GM12865 (cell line): ENCODE measurements at regions not wholly inside any gene's neighbourhood (a gene's known extent, or its start where the extent isn't known, plus 50 kb on each side); places are given as distances from the start of the nearest gene placed in this dataset.
A peak's percentile ranks its signal among the peaks of the same experiment; 100 is the strongest.

ENCODE experiments used
- DNase-seq: peaks from one replicate; pipeline ENCODE4 v3.0.0; 2010; ENCODE audit warnings: low read depth
- H3K4me3 ChIP-seq: 2 replicates; pipeline ENCODE4 v1.5.1; 2011; ENCODE audit warnings: mild to moderate bottlenecking, low read depth, low read length, control low read depth
- CTCF ChIP-seq: IDR thresholded peaks from 2 replicates; pipeline ENCODE4 v1.5.1; 2011; ENCODE audit warnings: low read length, control low read depth, low read depth, inconsistent platforms; ENCODE audit not compliant: insufficient read depth; ENCODE audit errors: missing control alignments

GRCh38 chr4:11548597-11549082 lies 119.9 kb upstream of the HS3ST1 start:
- TF ChIP-seq CTCF = no peak
- DNase-seq = peak; percentile 66
- no peak overlapping the region for H3K4me3 ChIP-seq

- no peak for DNase-seq
- TF ChIP-seq CTCF = no peak
- H3K4me3 ChIP-seq = no peak overlapping the region
Measured at GRCh38 chr4:11546391-11547175, 117.9 kb upstream of the HS3ST1 start.

GRCh38 chr4:11545651-11546050 lies 117.0 kb upstream of the HS3ST1 start:
- DNase-seq = no peak
- H3K4me3 ChIP-seq = no peak overlapping the region
- no peak for TF ChIP-seq CTCF

- no peak for DNase-seq
- H3K4me3 ChIP-seq = no peak overlapping the region
- TF ChIP-seq CTCF = no peak
Measured at GRCh38 chr4:11544211-11544610, 115.5 kb upstream of the HS3ST1 start.

GRCh38 chr4:11543706-11544105 lies 115.0 kb upstream of the HS3ST1 start:
- H3K4me3 ChIP-seq = no peak overlapping the region
- no peak for DNase-seq
- TF ChIP-seq CTCF = no peak

- no peak overlapping the region for H3K4me3 ChIP-seq
- TF ChIP-seq CTCF = no peak
- no peak for DNase-seq
Measured at GRCh38 chr4:11542952-11543351, 114.3 kb upstream of the HS3ST1 start.

GRCh38 chr4:11537846-11538245 lies 109.2 kb upstream of the HS3ST1 start:
- TF ChIP-seq CTCF = no peak
- peak; percentile 8 for DNase-seq
- no peak overlapping the region for H3K4me3 ChIP-seq
